CD4-positive, alpha-beta T cell treated with Interleukin-1 beta for 1 hour (primary cell): ENCODE measurements at regions not wholly inside any gene's neighbourhood (a gene's known extent, or its start where the extent isn't known, plus 50 kb on each side); places are given as distances from the start of the nearest gene placed in this dataset.

Experiments used
- DNase-seq, 2 donors: peaks; one replicate each; pipeline ENCODE4 v3.0.0-alpha.2; 2020 to 2022

- DNase-seq, result no peak
These were observed 406.6 kb downstream of the GLRX3 start for GRCh38 chr10:130542761-130543160.

- no peak for DNase-seq
These were observed 407.6 kb downstream of the GLRX3 start for GRCh38 chr10:130543794-130544193.

- DNase-seq, result no peak
These were observed 408.9 kb downstream of the GLRX3 start for GRCh38 chr10:130545122-130545521.

- no peak for DNase-seq
These were observed 409.5 kb downstream of the GLRX3 start for GRCh38 chr10:130545697-130546096.

- no peak for DNase-seq
These were observed 410.6 kb downstream of the GLRX3 start for GRCh38 chr10:130546841-130547240.

GRCh38 chr10:130547368-130547767 is 411.2 kb downstream of the GLRX3 start:
- no peak for DNase-seq

- no peak for DNase-seq
These were observed 414.9 kb downstream of the GLRX3 start for GRCh38 chr10:130550952-130551674.

- DNase-seq, result no peak
These were observed 415.5 kb downstream of the GLRX3 start for GRCh38 chr10:130551676-130552075.

- DNase-seq, result no peak
These were observed 417.6 kb downstream of the GLRX3 start for GRCh38 chr10:130553826-130554225.

GRCh38 chr10:130554701-130555410 is 418.7 kb downstream of the GLRX3 start:
- no peak for DNase-seq

- no peak for DNase-seq
These were observed 419.2 kb downstream of the GLRX3 start for GRCh38 chr10:130555411-130555750.

- no peak for DNase-seq
These were observed 421.1 kb downstream of the GLRX3 start for GRCh38 chr10:130557181-130557845.

- DNase-seq, result no peak
These were observed 422.8 kb downstream of the GLRX3 start for GRCh38 chr10:130558746-130559546.

GRCh38 chr10:130559547-130559880 is 423.3 kb downstream of the GLRX3 start:
- DNase-seq, result no peak

- DNase-seq, result no peak
These were observed 423.9 kb downstream of the GLRX3 start for GRCh38 chr10:130560116-130560515.

GRCh38 chr10:130560573-130560972 is 424.4 kb downstream of the GLRX3 start:
- no peak for DNase-seq

GRCh38 chr10:130561681-130562080 is 425.5 kb downstream of the GLRX3 start:
- no peak for DNase-seq

- no peak for DNase-seq
These were observed 430.8 kb downstream of the GLRX3 start for GRCh38 chr10:130567011-130567410.

- DNase-seq, result no peak
These were observed 431.2 kb downstream of the GLRX3 start for GRCh38 chr10:130567436-130567835.

- DNase-seq, result no peak
These were observed 432.1 kb downstream of the GLRX3 start for GRCh38 chr10:130568246-130568645.

GRCh38 chr10:130570074-130570473 is 433.9 kb downstream of the GLRX3 start:
- DNase-seq, result no peak

GRCh38 chr10:130571674-130572073 is 435.5 kb downstream of the GLRX3 start:
- no peak for DNase-seq

- DNase-seq, result no peak
These were observed 437.3 kb downstream of the GLRX3 start for GRCh38 chr10:130573446-130573845.
